Mucosa of descending colon (tissue), 3 donors: ENCODE measurements at regions not wholly inside any gene's neighbourhood (a gene's known extent, or its start where the extent isn't known, plus 50 kb on each side); places are given as distances from the start of the nearest gene placed in this dataset.

ENCODE experiments used
- ATAC-seq: fragments of 200-7000 bp; cut with Tn5 transposase; one replicate; pipeline ENCODE4 v1.9.1; 2020; ENCODE audit warnings: mild to moderate bottlenecking, moderate library complexity
- DNase-seq, 3 donors: peaks; one replicate each; pipeline ENCODE4 v3.0.0-alpha.2; 2020
- H3K36me3 ChIP-seq: fragments of 200-600 bp; one replicate; pipeline ENCODE4 v1.8.0; 2021; ENCODE audit warnings: low read depth, mild to moderate bottlenecking
- H3K4me1 ChIP-seq: fragments of 200-600 bp; one replicate; pipeline ENCODE4 v1.8.0; 2021; ENCODE audit warnings: low read depth, mild to moderate bottlenecking
- H3K4me3 ChIP-seq: fragments of 200-600 bp; one replicate; pipeline ENCODE4 v1.8.0; 2021; ENCODE audit warnings: mild to moderate bottlenecking
- H3K9me3 ChIP-seq: fragments of 200-600 bp; one replicate; pipeline ENCODE4 v1.8.0; 2021; ENCODE audit warnings: mild to moderate bottlenecking
- CTCF ChIP-seq: fragments of 200-600 bp; IDR thresholded peaks from one replicate; pipeline ENCODE4 v1.8.0; 2022; ENCODE audit warnings: antibody characterized with exemption, mild to moderate bottlenecking
- intact Hi-C, 2 donors: fragments of 100-400 bp; cut with DNase I in 1 of 2; cut with micrococcal nuclease in 1 of 2; formaldehyde crosslinking; loops; one replicate each; pipeline versions ENCODE4 v1.11.0 to v1.11.1; 2022; cut with DNase I, micrococcal nuclease
- donor health status: DM: no; HTN: no; CAD: no; lungs with moderate emphysema.
- donor health status: DM: no; HTN: no; CAD: no.
- donor health status: DM: no; HTN: yes; CAD: no.

- TF ChIP-seq CTCF, result no peak
- intact Hi-C loops, result no loop called here
- DNase-seq (no peak), ATAC-seq (no peak)
- H3K4me1 ChIP-seq, result no peaks in the 10 kb centered on the region
- H3K36me3 ChIP-seq, result no peaks in the 10 kb centered on the region
- H3K9me3 ChIP-seq, result peaks cover 8% of the 10 kb centered on the region
- H3K4me3 ChIP-seq, result no peak overlapping the region
These were observed 60.5 kb upstream of the PPP1R26 start for GRCh38 chr9:135419106-135419505.

DNA sequence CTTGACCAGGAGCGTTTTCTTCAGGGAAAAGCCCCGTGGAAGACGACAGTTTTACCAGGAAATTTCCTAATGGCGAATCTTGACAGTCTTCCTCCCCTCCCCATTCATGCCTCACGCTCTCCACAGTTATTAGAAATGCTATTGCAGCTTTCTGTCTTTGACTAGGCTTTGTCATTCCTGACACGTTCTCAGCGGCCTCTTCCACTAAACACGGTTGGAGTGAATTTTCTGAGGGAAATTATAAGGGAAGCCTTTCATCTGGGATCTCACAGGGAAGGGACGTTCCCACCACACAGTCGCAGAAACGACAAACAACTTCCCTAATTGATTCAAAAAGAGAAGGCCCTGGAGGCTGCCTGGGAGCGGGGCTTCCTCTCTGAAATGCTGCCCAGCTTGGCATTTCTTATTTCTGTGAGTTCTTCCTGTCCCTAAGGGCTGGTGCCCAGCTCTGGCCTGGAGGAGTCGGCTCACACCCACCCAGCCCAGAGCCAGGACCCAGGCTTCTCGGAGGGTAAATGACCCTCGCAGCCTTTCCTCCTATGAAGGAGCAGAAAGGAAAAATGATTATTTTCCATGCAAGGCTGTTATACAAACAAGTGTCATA is 57.1 kb upstream of the PPP1R26 start:
- no peak for TF ChIP-seq CTCF
- H3K36me3 ChIP-seq, result no peaks in the 10 kb centered on the region
- DNase-seq, result no peak
- H3K4me3 ChIP-seq, result no peak overlapping the region
- H3K4me1 ChIP-seq, result no peaks in the 10 kb centered on the region
- no peak for ATAC-seq
- peaks cover 8% of the 10 kb centered on the region for H3K9me3 ChIP-seq
- intact Hi-C loops, result no loop called here

- ATAC-seq, result no peak
- no peak for TF ChIP-seq CTCF
- Histone ChIP-seq H3K4me1 (no peaks in the 10 kb centered on the region), H3K4me3 (no peak overlapping the region), H3K36me3 (no peaks in the 10 kb centered on the region), H3K9me3 (peaks cover 9% of the 10 kb centered on the region)
- DNase-seq, result no peak
- intact Hi-C loops, result no loop called here
These were observed 55.9 kb upstream of the PPP1R26 start for GRCh38 chr9:135423725-135424124.
